Calu3 (cell line): ENCODE measurements at regions not wholly inside any gene's neighbourhood (a gene's known extent, or its start where the extent isn't known, plus 50 kb on each side); places are given as distances from the start of the nearest gene placed in this dataset.

Source experiments
- BruUV-seq: library from RNA; stranded (reverse); fragments of 400-500 nt; replicated peaks from 2 replicates; lab custom pipeline; 2021; lab: Mats Ljungman, UMichigan
- CTCF ChIA-PET: fragments of 300-600 bp; sonication (Branson Sonifier 250); formaldehyde crosslinking; loops from one replicate; lab custom pipeline; 2022; ENCODE audit warnings: antibody characterized with exemption; lab: Charles Lee
- DNase-seq: peaks from one replicate; pipeline ENCODE4 v3.0.0; 2022
- H3K27ac Mint-ChIP-seq: one replicate; pipeline ENCODE4 v1.8.0; 2022; ENCODE audit warnings: mixed read lengths; ENCODE audit not compliant: unreplicated experiment
- H3K27me3 Mint-ChIP-seq: one replicate; pipeline ENCODE4 v1.8.0; 2022; ENCODE audit warnings: mixed read lengths; ENCODE audit not compliant: unreplicated experiment
- H3K36me3 Mint-ChIP-seq: one replicate; pipeline ENCODE4 v1.8.0; 2022; ENCODE audit warnings: mild to moderate bottlenecking, moderate library complexity, mixed read lengths; ENCODE audit not compliant: insufficient read depth, unreplicated experiment
- H3K4me1 Mint-ChIP-seq: one replicate; pipeline ENCODE4 v1.8.0; 2022; ENCODE audit warnings: mild to moderate bottlenecking, low read depth, mixed read lengths; ENCODE audit not compliant: unreplicated experiment
- H3K4me3 Mint-ChIP-seq: one replicate; pipeline ENCODE4 v1.8.0; 2022; ENCODE audit warnings: mild to moderate bottlenecking, low read depth, moderate library complexity, mixed read lengths; ENCODE audit not compliant: unreplicated experiment
- H3K9me3 Mint-ChIP-seq: one replicate; pipeline ENCODE4 v1.8.0; 2022; ENCODE audit warnings: low read depth, mixed read lengths; ENCODE audit not compliant: unreplicated experiment
- CTCF ChIP-seq: fragments of 200-600 bp; IDR thresholded peaks from one replicate; pipeline ENCODE4 v1.8.0; 2022; ENCODE audit warnings: antibody characterized with exemption; ENCODE audit not compliant: unreplicated experiment
- intact Hi-C: fragments of 100-400 bp; cut with micrococcal nuclease; formaldehyde crosslinking; loops from one replicate; pipeline ENCODE4 v1.10.0; 2022; ENCODE audit not compliant: unreplicated experiment

DNA sequence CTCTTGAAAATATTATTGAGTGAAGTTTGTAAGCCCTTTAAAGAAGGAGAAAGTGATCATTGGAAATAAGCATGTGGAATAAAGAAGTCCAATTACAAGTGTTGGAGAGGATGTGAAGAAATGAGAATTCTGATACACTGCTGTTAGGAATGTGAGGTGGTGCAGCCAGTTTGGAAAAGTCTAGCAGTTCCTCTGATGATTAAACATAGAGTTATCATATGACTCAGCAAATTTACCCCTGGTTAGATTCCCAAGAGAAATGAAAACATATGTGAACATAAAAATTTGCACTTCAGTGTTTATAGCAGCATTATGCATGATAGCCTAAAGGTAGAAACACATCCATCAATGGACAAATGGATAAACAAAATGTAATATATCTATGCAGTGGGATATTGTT is 319.9 kb downstream of the AEBP2 start:
- intact Hi-C loops, result loop anchor here (5.0 kb wide), 3 partner anchors 43 to 453 kb away; no protein-coding TSS in a partner anchor
- peak overlapping the region; percentile 32 for H3K27ac Mint-ChIP-seq
- H3K27me3 Mint-ChIP-seq, result no peaks in the 10 kb centered on the region
- BruUV-seq, result no TSS peak
- no peak for DNase-seq
- H3K36me3 Mint-ChIP-seq, result no peaks in the 10 kb centered on the region
- peaks cover 42% of the 10 kb centered on the region for H3K4me1 Mint-ChIP-seq
- TF ChIP-seq CTCF, result no peak
- H3K9me3 Mint-ChIP-seq, result peaks cover 4% of the 10 kb centered on the region
- H3K4me3 Mint-ChIP-seq, result no peak overlapping the region
- CTCF ChIA-PET, result no interaction called here

DNA sequence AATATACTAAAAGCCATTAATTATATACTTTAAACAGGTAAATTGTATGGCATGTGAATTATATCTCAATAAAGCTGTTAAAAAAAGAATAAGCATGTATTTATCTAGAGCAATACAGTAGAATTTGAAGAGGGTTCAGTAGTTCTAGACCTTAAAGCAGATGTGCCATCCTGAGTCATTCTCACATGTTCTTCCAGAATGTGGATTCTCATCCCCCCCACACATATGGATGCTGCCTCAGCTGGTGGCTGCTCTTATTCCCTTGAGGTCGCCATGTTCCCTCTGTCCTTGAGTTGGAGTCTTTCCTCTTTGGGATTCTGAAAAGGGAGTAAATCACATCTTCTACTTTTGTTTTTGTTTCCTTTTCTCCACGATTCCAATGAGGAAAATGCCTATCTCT is 321.3 kb downstream of the AEBP2 start:
- intact Hi-C loops, result no loop called here
- no TSS peak for BruUV-seq
- Mint-ChIP-seq H3K27me3 (no peaks in the 10 kb centered on the region), H3K4me3 (no peak overlapping the region), H3K9me3 (peaks cover 3% of the 10 kb centered on the region), H3K27ac (no peak overlapping the region), H3K36me3 (no peaks in the 10 kb centered on the region), H3K4me1 (peaks cover 34% of the 10 kb centered on the region)
- no peak for TF ChIP-seq CTCF
- DNase-seq, result no peak
- CTCF ChIA-PET, result no interaction called here

DNA sequence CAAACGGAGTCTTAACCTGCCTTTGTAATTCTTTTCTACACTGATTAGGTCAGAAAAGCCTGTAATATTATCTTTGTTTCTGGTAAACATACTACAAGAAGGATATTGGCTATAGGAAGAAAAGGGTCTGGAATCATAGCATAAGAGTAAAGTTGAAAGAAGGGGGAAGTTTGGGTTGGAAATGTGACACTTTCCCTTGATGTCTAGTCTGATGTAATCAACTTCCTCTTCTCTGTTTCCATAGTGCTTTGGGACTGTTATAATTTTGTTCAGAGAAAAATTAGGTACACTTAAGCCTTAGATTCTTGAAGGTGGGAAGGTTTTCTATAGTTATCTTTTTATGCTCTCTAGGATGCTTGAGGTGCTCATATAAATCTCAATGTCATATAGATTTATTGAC is 322.2 kb downstream of the AEBP2 start:
- CTCF ChIA-PET, result no interaction called here
- DNase-seq, result no peak
- H3K9me3 Mint-ChIP-seq, result peaks cover 3% of the 10 kb centered on the region
- H3K4me3 Mint-ChIP-seq, result no peak overlapping the region
- intact Hi-C loops, result no loop called here
- no peaks in the 10 kb centered on the region for H3K36me3 Mint-ChIP-seq
- peaks cover 26% of the 10 kb centered on the region for H3K4me1 Mint-ChIP-seq
- no peak for TF ChIP-seq CTCF
- H3K27ac Mint-ChIP-seq, result no peak overlapping the region
- BruUV-seq, result no TSS peak
- no peaks in the 10 kb centered on the region for H3K27me3 Mint-ChIP-seq

- Mint-ChIP-seq H3K4me1 (peaks cover 13% of the 10 kb centered on the region), H3K27me3 (no peaks in the 10 kb centered on the region), H3K27ac (no peak overlapping the region), H3K9me3 (peaks cover 3% of the 10 kb centered on the region), H3K4me3 (no peak overlapping the region), H3K36me3 (no peaks in the 10 kb centered on the region)
- no TSS peak for BruUV-seq
- intact Hi-C loops, result no loop called here
- CTCF ChIA-PET, result no interaction called here
- no peak for TF ChIP-seq CTCF
- DNase-seq, result no peak
These were observed 324.2 kb downstream of the AEBP2 start for GRCh38 chr12:19763488-19763887.

- intact Hi-C loops, result no loop called here
- Mint-ChIP-seq H3K27ac (no peak overlapping the region), H3K4me1 (peaks cover 5% of the 10 kb centered on the region), H3K36me3 (no peaks in the 10 kb centered on the region), H3K4me3 (no peak overlapping the region), H3K9me3 (peaks cover 3% of the 10 kb centered on the region), H3K27me3 (no peaks in the 10 kb centered on the region)
- BruUV-seq, result no TSS peak
- CTCF ChIA-PET, result no interaction called here
- TF ChIP-seq CTCF, result no peak
- no peak for DNase-seq
These were observed 325.1 kb downstream of the AEBP2 start for GRCh38 chr12:19764408-19764807.
